Upper lobe of right lung (tissue), 1 donor: ENCODE measurements at regions not wholly inside any gene's neighbourhood (a gene's known extent, or its start where the extent isn't known, plus 50 kb on each side); places are given as distances from the start of the nearest gene placed in this dataset.

Experiments used
- ATAC-seq: fragments of 200-7000 bp; cut with Tn5 transposase; one replicate; pipeline ENCODE4 v1.9.1; 2020; ENCODE audit warnings: mild to moderate bottlenecking, moderate library complexity
- DNase-seq: peaks from one replicate; pipeline ENCODE4 v3.0.0-alpha.2; 2020
- H3K27ac ChIP-seq: fragments of 200-600 bp; one replicate; pipeline ENCODE4 v1.8.0; 2022
- H3K27me3 ChIP-seq: fragments of 200-600 bp; one replicate; pipeline ENCODE4 v1.8.0; 2022; ENCODE audit warnings: mild to moderate bottlenecking
- H3K36me3 ChIP-seq: fragments of 200-600 bp; one replicate; pipeline ENCODE4 v1.8.0; 2022
- H3K4me1 ChIP-seq: fragments of 200-600 bp; one replicate; pipeline ENCODE4 v1.8.0; 2022
- H3K4me3 ChIP-seq: fragments of 200-600 bp; one replicate; pipeline ENCODE4 v1.8.0; 2022; ENCODE audit warnings: mild to moderate bottlenecking
- H3K9me3 ChIP-seq: fragments of 200-600 bp; one replicate; pipeline ENCODE4 v1.8.0; 2022
- intact Hi-C: fragments of 100-400 bp; cut with DNase I; formaldehyde crosslinking; loops from one replicate; pipeline ENCODE4 v1.11.0; 2022
- TF ChIP-seq, protein P1 (sequence below): fragments of 200-600 bp; IDR thresholded peaks from one replicate; pipeline ENCODE4 v1.8.0; 2022; ENCODE audit warnings: antibody characterized with exemption
- donor health status: DM: no; HTN: yes; CAD: no; lungs with severe emphysema.

DNA sequence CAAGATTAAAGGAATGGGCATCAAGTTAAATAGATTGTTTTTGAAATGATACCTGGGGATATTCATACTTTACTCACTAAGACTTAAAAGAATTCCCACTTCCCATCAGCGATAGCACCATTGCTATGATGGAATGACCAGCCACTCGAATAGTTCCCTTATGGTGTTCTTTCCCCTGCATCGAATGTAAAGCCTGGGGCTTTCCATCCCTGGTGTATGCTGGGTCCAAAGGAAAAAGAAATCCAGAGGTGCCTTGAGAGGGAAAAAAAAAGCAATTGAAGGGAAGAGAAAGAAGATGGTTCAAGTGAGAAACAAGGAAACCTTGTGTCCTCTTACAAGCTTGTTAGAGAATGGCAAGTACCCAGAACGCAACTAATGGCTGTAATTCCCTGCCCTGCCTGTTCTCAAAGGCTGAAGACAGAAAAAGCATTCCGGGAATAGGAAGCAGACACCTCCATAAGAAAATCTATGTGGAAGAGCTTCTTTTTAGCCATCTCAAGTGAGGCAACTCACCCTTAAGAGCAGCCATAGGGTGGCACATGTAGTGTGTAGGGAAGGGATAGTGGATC is 351.1 kb upstream of the DAB2 start:
- H3K36me3 ChIP-seq, result no peaks in the 10 kb centered on the region
- H3K4me1 ChIP-seq, result no peaks in the 10 kb centered on the region
- TF ChIP-seq, protein P1, sequence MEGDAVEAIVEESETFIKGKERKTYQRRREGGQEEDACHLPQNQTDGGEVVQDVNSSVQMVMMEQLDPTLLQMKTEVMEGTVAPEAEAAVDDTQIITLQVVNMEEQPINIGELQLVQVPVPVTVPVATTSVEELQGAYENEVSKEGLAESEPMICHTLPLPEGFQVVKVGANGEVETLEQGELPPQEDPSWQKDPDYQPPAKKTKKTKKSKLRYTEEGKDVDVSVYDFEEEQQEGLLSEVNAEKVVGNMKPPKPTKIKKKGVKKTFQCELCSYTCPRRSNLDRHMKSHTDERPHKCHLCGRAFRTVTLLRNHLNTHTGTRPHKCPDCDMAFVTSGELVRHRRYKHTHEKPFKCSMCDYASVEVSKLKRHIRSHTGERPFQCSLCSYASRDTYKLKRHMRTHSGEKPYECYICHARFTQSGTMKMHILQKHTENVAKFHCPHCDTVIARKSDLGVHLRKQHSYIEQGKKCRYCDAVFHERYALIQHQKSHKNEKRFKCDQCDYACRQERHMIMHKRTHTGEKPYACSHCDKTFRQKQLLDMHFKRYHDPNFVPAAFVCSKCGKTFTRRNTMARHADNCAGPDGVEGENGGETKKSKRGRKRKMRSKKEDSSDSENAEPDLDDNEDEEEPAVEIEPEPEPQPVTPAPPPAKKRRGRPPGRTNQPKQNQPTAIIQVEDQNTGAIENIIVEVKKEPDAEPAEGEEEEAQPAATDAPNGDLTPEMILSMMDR, result no peak
- intact Hi-C loops, result no loop called here
- H3K4me3 ChIP-seq, result no peak overlapping the region
- no peak for DNase-seq
- ATAC-seq, result no peak
- H3K27me3 ChIP-seq, result no peaks in the 10 kb centered on the region
- no peak overlapping the region for H3K27ac ChIP-seq
- H3K9me3 ChIP-seq, result no peaks in the 10 kb centered on the region

DNA sequence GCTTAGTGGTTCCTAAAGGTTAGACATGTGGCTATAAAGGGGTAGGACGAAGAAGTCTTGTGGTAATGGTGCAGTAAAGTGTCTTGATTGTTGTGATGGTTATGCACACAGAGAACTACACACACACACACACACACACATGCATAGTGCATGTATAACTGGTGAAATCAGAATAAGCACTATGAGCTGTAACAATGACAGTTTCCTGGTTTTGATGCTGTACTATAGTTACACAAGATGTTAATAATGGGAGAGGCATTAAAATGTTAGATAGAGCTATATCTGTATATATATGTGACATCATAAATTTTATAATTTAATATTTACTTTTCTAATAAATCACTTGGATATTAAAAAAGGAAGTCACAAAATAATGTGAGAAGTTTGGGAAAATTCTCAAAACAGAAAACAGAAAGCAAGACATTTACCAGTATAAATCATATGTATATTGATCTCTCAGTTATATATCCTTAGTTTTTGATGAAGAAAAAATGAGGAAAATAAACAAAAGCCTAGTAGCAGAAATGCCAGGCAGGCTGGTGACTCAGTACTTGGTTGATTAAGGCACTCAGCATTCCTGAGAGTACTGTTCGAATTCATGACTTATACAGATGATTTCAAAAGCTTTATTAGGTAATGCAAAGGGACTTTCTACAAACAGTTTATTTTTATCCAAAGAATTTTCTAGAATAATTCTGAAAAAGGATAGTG is 350.5 kb upstream of the DAB2 start:
- no peaks in the 10 kb centered on the region for H3K9me3 ChIP-seq
- H3K4me3 ChIP-seq, result no peak overlapping the region
- no peaks in the 10 kb centered on the region for H3K27me3 ChIP-seq
- H3K36me3 ChIP-seq, result no peaks in the 10 kb centered on the region
- no peaks in the 10 kb centered on the region for H3K4me1 ChIP-seq
- ATAC-seq, result no peak
- H3K27ac ChIP-seq, result no peak overlapping the region
- DNase-seq, result no peak
- TF ChIP-seq, protein P1, result no peak
- intact Hi-C loops, result no loop called here

DNA sequence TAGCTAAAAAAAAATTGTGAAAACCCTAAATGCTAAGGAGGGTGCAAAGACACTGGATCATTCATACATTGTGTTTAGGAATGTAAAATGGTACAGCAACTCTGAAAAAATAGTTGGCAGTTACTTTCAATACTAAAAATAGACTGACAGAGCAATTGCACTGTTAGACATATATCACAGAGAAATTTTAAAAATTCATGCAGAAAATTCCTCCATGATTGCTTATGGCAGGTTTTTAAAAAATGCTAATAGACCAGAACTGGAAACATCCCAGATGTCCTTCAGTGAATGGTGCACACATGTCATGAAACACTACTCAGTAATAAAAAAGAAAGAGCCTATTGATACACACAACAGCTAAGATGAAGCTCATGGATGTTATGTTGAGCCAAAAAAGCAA is 349.8 kb upstream of the DAB2 start:
- ATAC-seq, result no peak
- intact Hi-C loops, result no loop called here

DNA sequence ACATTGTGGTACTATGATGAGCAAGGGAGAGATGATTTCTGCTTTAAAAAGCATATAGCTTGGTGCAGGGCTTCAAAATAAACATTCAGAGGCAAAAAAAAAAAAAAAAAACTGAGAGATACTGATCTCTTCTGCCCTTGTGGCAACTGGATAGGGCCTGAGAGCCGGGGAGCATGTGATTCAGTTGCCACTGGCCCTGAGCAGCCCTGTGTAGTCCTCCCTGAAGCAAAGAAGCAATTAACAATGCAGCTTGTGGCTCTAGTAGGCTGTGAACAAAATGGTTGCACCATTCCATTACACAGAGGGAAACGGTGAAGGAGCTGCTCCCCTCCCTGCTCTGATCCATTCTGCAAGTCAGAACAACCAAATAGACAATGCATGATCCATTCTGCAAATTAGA is 347.5 kb upstream of the DAB2 start:
- intact Hi-C loops, result no loop called here
- Histone ChIP-seq H3K4me1 (no peaks in the 10 kb centered on the region), H3K9me3 (no peaks in the 10 kb centered on the region), H3K27me3 (no peaks in the 10 kb centered on the region), H3K36me3 (no peaks in the 10 kb centered on the region), H3K27ac (no peak overlapping the region), H3K4me3 (no peak overlapping the region)
- DNase-seq (no peak), ATAC-seq (no peak)
- TF ChIP-seq, protein P1, result no peak

More for the DNA sequence above, 349.8 kb upstream of the DAB2 start:
- Histone ChIP-seq H3K27me3 (no peaks in the 10 kb centered on the region), H3K4me1 (no peaks in the 10 kb centered on the region), H3K4me3 (no peak overlapping the region), H3K27ac (no peak overlapping the region), H3K36me3 (no peaks in the 10 kb centered on the region), H3K9me3 (no peaks in the 10 kb centered on the region)
- no peak for DNase-seq
- TF ChIP-seq, protein P1, result no peak

DNA sequence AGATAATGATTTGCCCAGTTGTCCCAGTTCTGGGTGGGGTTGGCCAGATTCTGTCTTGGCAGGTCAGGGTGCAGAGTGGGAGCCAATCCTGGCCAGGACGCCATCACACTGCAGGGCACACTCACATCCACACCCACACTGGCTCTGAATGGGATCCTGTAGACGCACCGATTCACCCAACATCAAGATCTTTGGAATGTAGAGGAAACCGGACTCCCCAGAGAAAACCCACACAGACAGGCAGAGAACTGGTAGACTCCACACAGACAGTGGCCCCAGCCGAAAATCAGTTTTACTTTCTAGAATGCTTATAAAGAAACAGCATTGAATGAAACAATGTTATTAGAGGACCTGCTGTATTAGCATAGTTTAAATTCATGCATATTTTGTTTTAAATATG is 343.1 kb upstream of the DAB2 start:
- TF ChIP-seq, protein P1, result no peak
- ATAC-seq (no peak), DNase-seq (no peak)
- no peaks in the 10 kb centered on the region for H3K36me3 ChIP-seq
- H3K4me1 ChIP-seq, result no peaks in the 10 kb centered on the region
- no peaks in the 10 kb centered on the region for H3K9me3 ChIP-seq
- intact Hi-C loops, result no loop called here
- H3K27ac ChIP-seq, result no peak overlapping the region
- H3K27me3 ChIP-seq, result no peaks in the 10 kb centered on the region
- H3K4me3 ChIP-seq, result no peak overlapping the region
